PFSK-1 (cell line): ENCODE measurements at regions not wholly inside any gene's neighbourhood (a gene's known extent, or its start where the extent isn't known, plus 50 kb on each side); places are given as distances from the start of the nearest gene placed in this dataset.

ENCODE experiments used
- FOXP2 ChIP-seq: optimal IDR thresholded peaks from 2 replicates; pipeline ENCODE3; 2011; ENCODE audit warnings: borderline replicate concordance, control low read depth, inconsistent platforms; ENCODE audit not compliant: insufficient read depth; ENCODE audit errors: extremely low read length, extremely low read depth
- POLR2AphosphoS5 ChIP-seq: IDR thresholded peaks from 2 replicates; pipeline ENCODE4 v1.6.1; 2012; ENCODE audit warnings: low read depth, mild to moderate bottlenecking, control low read depth, low read length, moderate library complexity
- REST ChIP-seq, 2 experiments: IDR thresholded peaks; 2 replicates each; pipeline versions ENCODE4 v1.6.1 to v1.8.0; 2011 to 2012; ENCODE audit warnings: low read depth in 2 of 2, low read length in 2 of 2, control low read depth in 1 of 2, inconsistent platforms in 1 of 2, mild to moderate bottlenecking in 1 of 2, moderate library complexity in 1 of 2; ENCODE audit not compliant: insufficient read depth in 1 of 2
- TAF1 ChIP-seq: IDR thresholded peaks from 2 replicates; pipeline ENCODE4 v1.6.1; 2012; ENCODE audit warnings: low read length, control low read depth, borderline replicate concordance; ENCODE audit not compliant: insufficient read depth

DNA sequence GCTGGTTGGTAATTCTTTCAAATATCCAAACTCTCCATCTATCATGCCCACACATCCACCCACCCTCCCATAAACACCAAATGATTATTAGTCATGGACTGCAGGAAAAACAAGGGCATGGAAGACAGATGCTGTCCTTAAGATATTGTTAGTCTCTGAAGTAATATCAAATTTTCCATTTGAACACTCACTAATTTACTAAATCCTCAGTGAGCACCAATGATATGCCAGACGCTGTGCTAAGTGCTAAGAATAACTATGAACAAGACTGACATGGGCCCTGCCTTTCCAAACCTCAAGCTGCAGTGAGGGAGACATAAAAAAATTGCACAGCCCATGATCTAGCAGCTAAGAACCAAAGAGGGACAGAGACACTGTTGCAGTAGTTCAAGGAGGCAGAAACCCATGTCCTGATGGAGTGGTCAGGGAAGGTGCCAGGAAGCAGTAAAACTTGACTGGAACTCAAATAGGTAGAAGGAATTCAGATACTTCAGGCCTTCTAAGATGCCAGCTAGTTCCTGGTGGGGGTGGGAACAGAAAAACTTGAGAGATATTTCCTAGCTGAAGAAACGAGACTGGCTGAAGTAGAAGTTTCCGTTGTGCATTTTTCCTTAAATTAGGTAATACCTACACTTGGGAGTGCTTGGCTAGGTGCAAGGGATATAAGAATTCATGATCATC is 182.1 kb downstream of the OSR1 start:
- TF ChIP-seq TAF1 (no peak), FOXP2 (no peak), REST (IDR thresholded peaks at IDR 0.05; ENCODE audit: insufficient read depth in 1 of 2, low read depth in 2 of 2, low read length in 2 of 2) (no peak), POLR2AphosphoS5 (no peak)
